ENCODE measurements at regions not wholly inside any gene's neighbourhood (a gene's known extent, or its start where the extent isn't known, plus 50 kb on each side); places are given as distances from the start of the nearest gene placed in this dataset.

GRCh38 chr16:7077636-7078035 is 255.0 kb upstream of the RBFOX1 start:
- no peak for TF ChIP-seq CTCF (conservative IDR thresholded peaks at IDR 0.05; ENCODE audit: low read depth in 2 of 2)
- no peak for TF ChIP-seq REST (IDR thresholded peaks at IDR 0.05; ENCODE audit: unreplicated experiment)
- no peak for TF ChIP-seq EZH2 (IDR thresholded peaks at IDR 0.05; ENCODE audit: low read depth, unreplicated experiment)
